HepG2 (cell line): ENCODE measurements at regions not wholly inside any gene's neighbourhood (a gene's known extent, or its start where the extent isn't known, plus 50 kb on each side); places are given as distances from the start of the nearest gene placed in this dataset.

ENCODE experiments used
- ATAC-seq: fragments of 200-7000 bp; cut with Tn5 transposase; 3 replicates; pipeline ENCODE4 v1.9.1; 2020; ENCODE audit warnings: mild to moderate bottlenecking, moderate library complexity
- BruUV-seq: library from RNA; stranded (reverse); fragments of 400-500 nt; replicated peaks from 2 replicates; lab custom pipeline; 2021; lab: Mats Ljungman, UMichigan
- CTCF ChIA-PET: fragments of 300-600 bp; formaldehyde crosslinking; extraction: SDS; loops from one replicate; lab custom pipeline; 2021; ENCODE audit warnings: low total read pairs, inconsistent platforms, low intra/inter-chr PET ratio; lab: Yijun Ruan, JAX
- POLR2A ChIA-PET: fragments of 350-600 bp; sonication (Branson Sonifier 250); formaldehyde crosslinking; loops from one replicate; lab custom pipeline; 2020; ENCODE audit warnings: antibody characterized with exemption, inconsistent platforms; lab: Yijun Ruan, JAX
- DNase-seq: peaks from one replicate; pipeline ENCODE4 v3.0.0-alpha.2; 2015; ENCODE audit warnings: low spot score
- FAIRE-seq: peaks from 3 replicates; lab custom pipeline; 2011; peaks lifted over from hg19 to GRCh38; lab: Jason Lieb, UNC
- H2AFZ ChIP-seq: one replicate; pipeline ENCODE4 v1.6.1; 2011; ENCODE audit warnings: low read length, inconsistent platforms
- H3K27ac ChIP-seq: fragments of 300-600 bp; 3 replicates; pipeline ENCODE4 v1.8.0; 2011; ENCODE audit warnings: mixed run types, mild to moderate bottlenecking, mixed read lengths, low read length, inconsistent platforms; ENCODE audit not compliant: insufficient read depth; ENCODE audit errors: extremely low read length
- H3K27me3 ChIP-seq, 2 experiments: fragments of 200-600 bp in 1 of 2; 2 replicates in 1 of 2; 3 replicates in 1 of 2; pipeline versions ENCODE4 v1.6.0 to v1.8.0; 2011; ENCODE audit warnings: low read length in 2 of 2, mild to moderate bottlenecking in 2 of 2, moderate library complexity in 2 of 2, inconsistent platforms in 1 of 2; ENCODE audit not compliant: insufficient read depth in 2 of 2, control insufficient read depth in 1 of 2
- H3K36me3 ChIP-seq, 2 experiments: fragments of 200-600 bp in 1 of 2; replicated peaks in 1 of 2; 2 replicates in 1 of 2; 3 replicates in 1 of 2; pipeline versions ENCODE4 v1.5.1 to v1.8.0; 2011; ENCODE audit warnings: low read length in 2 of 2, inconsistent platforms in 1 of 2; ENCODE audit not compliant: insufficient read depth in 2 of 2, control insufficient read depth in 1 of 2
- H3K4me1 ChIP-seq: 2 replicates; pipeline ENCODE4 v1.5.1; 2012; ENCODE audit warnings: low read length, inconsistent platforms; ENCODE audit not compliant: insufficient read depth
- H3K4me2 ChIP-seq: 2 replicates; pipeline ENCODE4 v1.6.0; 2011; ENCODE audit warnings: low read depth, low read length, inconsistent platforms
- H3K4me3 ChIP-seq, 3 experiments: fragments of 200-600 bp in 1 of 3; sonication (generic), shearing (Covaris generic) in 1 of 3; replicated peaks in 1 of 3; 2 replicates each; pipeline ENCODE4 v1.5.1; 2011 to 2016; ENCODE audit warnings: low read length in 3 of 3, inconsistent platforms in 2 of 3, low read depth in 2 of 3, mild to moderate bottlenecking in 2 of 3, control low read depth in 1 of 3, mixed read lengths in 1 of 3; ENCODE audit not compliant: insufficient read depth in 1 of 3
- H3K79me2 ChIP-seq: one replicate; pipeline ENCODE4 v1.6.1; 2011; ENCODE audit warnings: low read length, inconsistent platforms; ENCODE audit not compliant: insufficient read depth
- H3K9ac ChIP-seq: 2 replicates; pipeline ENCODE4 v1.6.0; 2011; ENCODE audit warnings: mild to moderate bottlenecking, low read depth, low read length, inconsistent platforms; ENCODE audit not compliant: insufficient read depth
- H3K9me3 ChIP-seq: 2 replicates; pipeline ENCODE4 v1.5.1; 2012; ENCODE audit warnings: mild to moderate bottlenecking, low read length
- H4K20me1 ChIP-seq: 2 replicates; pipeline ENCODE4 v1.6.0; 2011; ENCODE audit warnings: inconsistent platforms, mild to moderate bottlenecking, low read length, moderate library complexity; ENCODE audit not compliant: insufficient read depth
- ATF2 ChIP-seq: sonication (generic); formaldehyde crosslinking; IDR thresholded peaks from 2 replicates; pipeline ENCODE4 v1.4.0; 2020; ENCODE audit warnings: missing genetic modification reagents
- DR1 ChIP-seq: sonication (generic); formaldehyde crosslinking; IDR thresholded peaks from 2 replicates; pipeline ENCODE4 v1.8.0; 2021; ENCODE audit warnings: mild to moderate bottlenecking, missing genetic modification reagents, inconsistent platforms
- KAT2B ChIP-seq: fragments of 150-350 bp; IDR thresholded peaks from 2 replicates; pipeline ENCODE4 v1.6.1; 2014; ENCODE audit warnings: low read depth, low read length, borderline replicate concordance
- MED8 ChIP-seq: sonication (generic); formaldehyde crosslinking; IDR thresholded peaks from 2 replicates; pipeline ENCODE4 v1.8.1; 2023; ENCODE audit warnings: mild to moderate bottlenecking, missing genetic modification reagents; ENCODE audit not compliant: insufficient replicate concordance
- MYC ChIP-seq: sonication (generic); formaldehyde crosslinking; IDR thresholded peaks from 2 replicates; pipeline ENCODE4 v1.9.0; 2021; ENCODE audit warnings: missing genetic modification reagents, borderline replicate concordance
- NR2C2 ChIP-seq: sonication (generic); formaldehyde crosslinking; IDR thresholded peaks from 2 replicates; pipeline ENCODE4 v1.4.0; 2020; ENCODE audit warnings: missing genetic modification reagents, mild to moderate bottlenecking, moderate library complexity, borderline replicate concordance
- PREB ChIP-seq: sonication (generic); formaldehyde crosslinking; IDR thresholded peaks from 2 replicates; pipeline ENCODE4 v1.4.0; 2020; ENCODE audit warnings: missing genetic modification reagents
- ZBTB33 ChIP-seq: sonication (generic); formaldehyde crosslinking; IDR thresholded peaks from 2 replicates; pipeline ENCODE4 v1.4.0; 2020; ENCODE audit warnings: missing genetic modification reagents
- ZBTB7A ChIP-seq: sonication (generic); formaldehyde crosslinking; IDR thresholded peaks from 2 replicates; pipeline ENCODE4 v1.8.0; 2022; ENCODE audit warnings: mild to moderate bottlenecking, missing genetic modification reagents
- ZFP1 ChIP-seq: IDR thresholded peaks from 2 replicates; pipeline ENCODE4 v1.6.1; 2016
- ZFP36L2 ChIP-seq: sonication (generic); formaldehyde crosslinking; IDR thresholded peaks from 2 replicates; pipeline ENCODE4 v1.4.0; 2020; ENCODE audit warnings: missing genetic modification reagents
- ZNF343 ChIP-seq: sonication (generic); formaldehyde crosslinking; IDR thresholded peaks from 2 replicates; pipeline ENCODE4 v1.4.0; 2020; ENCODE audit warnings: mild to moderate bottlenecking, missing genetic modification reagents
- ZNF530 ChIP-seq: sonication (generic); formaldehyde crosslinking; IDR thresholded peaks from 2 replicates; pipeline ENCODE4 v1.5.0; 2020; ENCODE audit warnings: low read depth, mild to moderate bottlenecking, missing genetic modification reagents
- ZNF773 ChIP-seq: sonication (generic); formaldehyde crosslinking; IDR thresholded peaks from 2 replicates; pipeline ENCODE4 v1.4.0; 2020; ENCODE audit warnings: missing genetic modification reagents, borderline replicate concordance
- WGBS: methylation state at CpG from one replicate; pipeline ENCODE4 v1.1.6; 2017; ENCODE audit warnings: low lambda C conversion rate; 5-methylcytosine and 5-hydroxymethylcytosine counted together
- in situ Hi-C: cut with HindIII; loops from 2 replicates; pipeline ENCODE4 v1.10.0; 2017; ENCODE audit warnings: low pct_unique_long_range_greater_than_20kb; ENCODE audit not compliant: extremely low pct_ligation_motif_present
- intact Hi-C: fragments of 100-400 bp; cut with micrococcal nuclease; formaldehyde crosslinking; loops from one replicate; pipeline ENCODE4 v1.10.0; 2022; ENCODE audit not compliant: unreplicated experiment

- DNase-seq (no peak), ATAC-seq (no peak), FAIRE-seq (no peak)
- H3K27ac ChIP-seq = no peak overlapping the region
- no peaks in the 10 kb centered on the region for H3K4me1 ChIP-seq
- ChIA-PET CTCF (no interaction called here), POLR2A (no interaction called here)
- intact Hi-C loops (no loop called here), in situ Hi-C loops (no loop called here)
- H3K9me3 ChIP-seq = no peaks in the 10 kb centered on the region
- no TSS peak for BruUV-seq
- TF ChIP-seq ZNF530 (no peak), MED8 (CRISPR knock-in tag) (no peak), DR1 (no peak), ATF2 (no peak), ZNF773 (CRISPR knock-in tag) (no peak), NR2C2 (CRISPR knock-in tag) (no peak), ZBTB33 (CRISPR knock-in tag) (no peak), MYC (CRISPR knock-in tag) (no peak), ZFP36L2 (CRISPR knock-in tag) (no peak), ZNF343 (CRISPR knock-in tag) (no peak), ZBTB7A (CRISPR knock-in tag) (no peak), PREB (CRISPR knock-in tag) (no peak), KAT2B (no peak), ZFP1 (CRISPR knock-in tag) (no peak)
- H3K4me3 ChIP-seq = no peak overlapping the region
- H3K36me3 ChIP-seq = no peaks in the 10 kb centered on the region
- 2% methylated on average over 2 of the region's 2 CpGs for WGBS
- no peak overlapping the region for H3K4me2 ChIP-seq
- no peaks in the 10 kb centered on the region for H3K27me3 ChIP-seq
- no peak overlapping the region for H2AFZ ChIP-seq
- no peaks in the 10 kb centered on the region for H4K20me1 ChIP-seq
- no peaks in the 10 kb centered on the region for H3K79me2 ChIP-seq
- H3K9ac ChIP-seq = no peak overlapping the region
Observed at GRCh38 chr3:107062787-107063186, 314.5 kb upstream of the CCDC54 start.
